HG03097 (cell line): ENCODE measurements at regions not wholly inside any gene's neighbourhood (a gene's known extent, or its start where the extent isn't known, plus 50 kb on each side); places are given as distances from the start of the nearest gene placed in this dataset.
"Not testable (repeated sequence)": the region's sequence is repeated elsewhere in the genome, so short reads cannot be mapped to it uniquely, and the experiment has no call there.

Experiments
- ATAC-seq: cut with Tn5 transposase; IDR thresholded peaks from one replicate; pipeline ENCODE4 v1.9.1; 2021; ENCODE audit not compliant: unreplicated experiment, low FRiP score

DNA sequence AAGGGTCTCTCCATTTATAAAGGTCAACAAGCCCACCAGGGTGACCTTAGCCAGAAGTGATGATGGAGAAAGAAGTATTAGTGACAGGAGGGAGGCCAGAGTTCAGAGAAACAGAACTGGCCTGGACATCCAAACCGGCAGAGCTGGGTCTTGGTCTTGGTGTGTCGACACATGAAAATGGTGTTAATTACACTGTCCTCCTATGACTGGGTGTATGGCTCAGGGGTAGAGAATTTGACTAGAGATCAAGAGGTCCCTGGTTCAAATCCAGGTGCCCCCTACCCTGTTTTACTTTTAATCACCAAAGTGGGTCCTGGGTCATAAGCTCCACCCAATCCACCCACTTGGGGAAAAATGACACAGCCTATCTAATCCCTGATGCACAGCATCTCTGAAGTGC lies 110.6 kb upstream of the ZNF746 start:
- ATAC-seq = no peak

DNA sequence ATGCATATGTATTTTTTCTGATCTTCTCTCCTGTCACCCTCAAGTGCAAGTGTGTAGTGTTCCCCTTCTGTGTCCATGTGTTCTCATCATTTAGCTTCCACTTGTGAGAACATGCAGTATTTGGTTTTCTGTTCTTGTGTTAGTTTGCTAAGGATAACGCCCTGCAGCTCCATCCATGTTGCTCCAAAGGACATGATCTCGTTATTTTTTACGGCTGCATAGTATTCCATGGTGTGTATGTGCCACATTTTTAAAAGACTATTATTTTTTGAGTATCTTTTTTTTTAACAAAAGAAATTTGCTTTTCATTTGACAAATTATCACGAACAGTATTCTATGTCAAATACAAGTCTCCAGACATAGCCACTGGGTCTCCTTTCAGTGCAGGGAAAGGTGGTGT lies 110.1 kb upstream of the ZNF746 start:
- ATAC-seq = no peak

DNA sequence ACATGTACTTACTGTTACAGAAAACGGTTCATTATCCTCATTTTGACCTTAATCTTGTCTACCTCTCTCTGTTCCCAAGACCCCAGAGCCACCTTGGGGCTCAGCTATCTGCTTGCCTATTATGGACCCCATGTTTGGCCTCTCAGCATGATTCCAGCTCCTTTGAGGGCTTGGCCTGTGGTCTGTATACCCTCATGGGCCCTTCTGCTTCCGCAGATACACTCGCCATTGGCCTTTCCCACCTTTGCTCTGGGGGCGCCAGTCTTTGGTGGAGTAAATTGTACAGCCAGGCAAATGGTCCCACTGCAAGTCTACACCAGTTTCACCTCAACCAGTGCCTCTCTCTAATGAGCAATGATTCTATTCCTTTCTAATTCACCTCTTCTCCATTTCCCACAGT lies 109.2 kb upstream of the ZNF746 start:
- ATAC-seq = no peak

DNA sequence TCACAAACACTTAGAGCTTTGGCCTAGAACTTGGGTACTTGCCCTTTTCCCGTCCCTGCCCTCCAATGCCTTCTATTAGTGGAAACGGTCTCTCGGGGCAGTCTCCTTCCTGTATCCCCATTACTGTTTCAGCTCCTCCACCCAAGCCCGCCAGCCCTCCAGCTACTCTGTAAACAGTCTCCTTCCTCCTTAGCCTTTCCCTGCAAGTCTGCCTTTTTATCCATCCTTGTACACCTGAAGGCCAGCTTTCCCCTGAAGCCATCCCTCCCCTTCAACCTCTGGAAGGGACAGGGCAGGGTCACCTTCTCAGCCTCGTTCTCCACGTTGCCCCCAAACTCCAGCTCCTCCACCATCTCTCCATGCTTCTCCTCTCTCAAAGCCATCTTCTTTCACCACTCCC lies 108.1 kb upstream of the ZNF746 start:
- ATAC-seq = no peak

DNA sequence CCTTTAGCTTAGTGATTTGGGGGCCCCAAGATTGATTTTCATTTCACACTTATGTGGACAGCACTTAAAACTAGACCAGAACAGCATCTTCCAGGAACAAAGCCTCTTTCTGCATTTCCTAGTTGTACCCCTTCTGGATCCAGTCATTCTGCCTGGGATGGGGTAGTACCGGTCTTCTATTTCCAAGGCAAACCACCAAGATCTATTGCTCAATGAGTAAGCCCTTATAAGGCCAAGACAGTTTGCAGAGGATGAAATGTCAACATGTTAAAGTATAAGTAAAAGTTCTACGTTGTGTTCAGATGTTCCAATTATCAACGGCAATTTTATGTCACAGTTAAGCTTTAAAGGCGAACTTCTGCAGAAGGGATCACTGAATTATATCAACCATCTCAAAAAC lies 106.9 kb upstream of the ZNF746 start:
- no peak for ATAC-seq

DNA sequence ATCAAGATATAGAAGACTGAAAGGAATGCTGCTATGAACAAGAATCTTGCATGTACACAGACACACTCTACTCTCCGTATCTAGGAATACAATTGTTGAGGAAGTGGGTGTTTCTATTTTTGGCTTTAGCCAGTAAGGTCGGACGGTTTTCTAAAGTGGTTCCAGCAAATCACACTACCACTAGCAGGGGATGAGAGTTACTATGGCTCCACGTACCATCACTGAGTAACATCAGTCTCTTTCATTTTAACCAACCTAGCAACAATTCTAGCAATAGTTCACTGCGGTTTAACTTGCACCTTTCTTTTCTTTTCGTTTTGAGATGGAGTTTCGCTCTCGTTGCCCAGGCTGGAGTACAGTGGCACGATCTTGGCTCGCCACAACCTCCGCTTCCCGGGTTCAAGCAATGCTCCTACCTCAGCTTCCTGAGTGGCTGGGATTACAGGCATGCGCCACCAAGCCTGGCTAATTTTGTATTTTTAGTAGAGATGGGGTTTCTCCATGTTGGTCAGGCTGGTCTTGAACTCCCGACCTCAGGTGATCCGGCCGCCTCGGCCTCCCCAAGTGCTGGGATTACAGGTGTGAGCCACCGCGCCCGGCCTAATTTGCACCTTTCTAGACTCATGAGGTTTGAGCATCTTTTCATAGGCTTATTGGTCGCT lies 103.2 kb upstream of the ZNF746 start:
- ATAC-seq = peak; percentile 91

DNA sequence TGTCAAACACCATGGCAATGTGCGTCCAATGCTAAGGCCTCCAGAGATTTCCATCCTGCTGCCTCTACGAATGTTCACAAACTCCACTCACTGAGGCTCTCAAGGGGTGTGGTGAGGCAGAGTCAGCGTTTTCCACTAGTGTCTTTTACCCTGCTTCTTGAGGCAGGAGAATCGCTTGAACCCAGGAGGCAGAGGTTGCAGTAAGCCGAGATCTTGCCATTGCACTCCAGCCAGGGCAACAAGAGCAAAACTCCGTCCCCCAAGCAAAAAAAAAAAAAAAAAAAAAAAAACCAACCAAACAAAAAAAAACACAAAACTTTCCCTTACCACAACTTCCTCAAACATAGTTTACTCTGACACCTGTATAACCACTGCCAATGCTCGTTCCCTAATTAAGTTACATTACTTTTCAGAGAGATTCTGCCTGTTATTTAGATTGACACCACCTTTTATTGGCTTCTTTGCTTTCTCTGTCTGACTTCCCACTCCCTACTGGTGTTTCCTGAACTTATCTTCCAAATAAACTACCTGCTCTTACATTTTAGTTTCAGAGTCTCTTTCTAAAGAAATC lies 102.1 kb upstream of the ZNF746 start:
- ATAC-seq = no peak

DNA sequence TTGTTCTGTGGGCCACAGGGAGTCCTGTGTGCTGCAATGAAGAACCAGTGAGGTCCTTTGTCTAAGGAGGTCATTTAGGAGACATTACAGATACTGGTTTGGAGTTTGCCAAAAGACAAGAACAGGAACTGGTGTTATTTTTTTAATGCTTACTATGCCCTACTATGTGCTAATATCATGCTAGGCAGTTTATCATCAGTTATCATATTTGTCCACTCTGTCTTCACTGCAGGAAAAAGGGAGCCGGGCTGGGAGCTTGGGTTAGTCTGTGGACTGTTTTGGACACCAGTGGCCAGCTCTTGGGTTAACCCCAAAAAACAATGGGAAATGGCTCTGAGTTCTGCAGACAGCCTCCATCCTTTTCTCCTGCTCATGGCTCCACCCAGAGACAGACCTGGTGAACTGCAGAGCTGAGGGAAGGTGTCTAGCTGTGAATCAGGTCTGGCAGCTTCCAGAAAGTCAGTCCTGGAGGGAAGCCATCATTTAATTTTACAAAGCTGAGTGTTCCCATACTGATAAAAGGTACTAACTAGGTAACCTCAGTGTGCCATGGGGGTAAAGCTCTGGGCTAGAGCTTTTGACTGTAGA lies 101.2 kb upstream of the ZNF746 start:
- no peak for ATAC-seq

DNA sequence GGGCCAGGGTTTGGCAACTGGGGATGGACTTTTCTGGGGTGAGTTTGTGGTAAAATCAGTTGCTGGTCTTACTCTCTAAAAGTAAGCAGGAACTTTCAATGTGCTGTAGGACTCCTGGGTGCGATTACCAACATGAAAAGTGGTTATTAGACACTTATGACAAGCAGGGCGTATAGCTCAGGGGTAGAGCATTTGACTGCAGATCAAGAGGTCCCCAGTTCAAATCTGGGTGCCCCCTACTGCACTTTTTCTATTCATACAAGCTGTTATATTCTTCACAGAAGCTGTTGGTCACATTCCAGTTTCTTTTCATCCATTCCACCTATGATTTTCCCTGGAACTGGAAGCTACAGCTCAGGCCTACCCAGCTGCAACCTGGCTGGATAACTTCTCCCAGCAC lies 100.2 kb upstream of the ZNF746 start:
- ATAC-seq = not testable (repeated sequence)

DNA sequence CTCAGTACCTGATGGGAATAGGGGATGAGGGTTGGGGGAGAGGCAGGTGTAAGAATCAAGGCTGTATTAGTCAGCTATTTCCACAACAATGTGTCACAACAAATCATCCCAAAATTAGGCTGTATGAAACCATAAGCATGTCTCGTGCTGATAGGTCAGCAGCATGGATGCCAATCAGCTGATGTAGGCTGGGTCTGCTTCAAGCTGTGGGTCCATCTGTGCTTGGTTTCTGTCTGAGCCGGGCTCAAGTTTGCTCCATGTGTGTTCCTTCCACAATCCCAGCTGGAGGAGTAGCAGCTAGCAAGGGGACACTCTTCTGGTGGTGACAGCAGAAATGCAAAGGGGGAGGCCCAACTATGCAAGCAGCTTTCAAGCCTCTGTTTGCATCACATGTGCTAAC lies 97.9 kb upstream of the ZNF746 start:
- no peak for ATAC-seq

DNA sequence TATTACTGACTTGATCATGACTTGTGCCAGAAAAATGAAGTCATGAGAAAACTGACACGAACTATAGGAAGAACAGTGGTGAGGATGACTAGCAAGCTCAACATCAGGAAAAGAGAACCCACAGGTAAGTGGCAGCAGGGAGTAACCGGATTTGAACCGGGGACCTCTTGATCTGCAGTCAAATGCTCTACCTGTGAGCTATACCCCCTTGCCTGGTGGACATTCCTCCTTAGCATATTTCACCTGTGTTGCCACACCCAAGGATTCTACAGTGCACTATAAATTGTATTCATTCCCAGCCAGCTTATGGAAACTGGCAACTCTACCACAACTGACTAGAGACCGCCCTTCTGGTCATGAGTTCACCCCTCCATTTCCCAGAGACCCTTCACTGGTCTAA lies 97.5 kb upstream of the ZNF746 start:
- ATAC-seq = no peak

DNA sequence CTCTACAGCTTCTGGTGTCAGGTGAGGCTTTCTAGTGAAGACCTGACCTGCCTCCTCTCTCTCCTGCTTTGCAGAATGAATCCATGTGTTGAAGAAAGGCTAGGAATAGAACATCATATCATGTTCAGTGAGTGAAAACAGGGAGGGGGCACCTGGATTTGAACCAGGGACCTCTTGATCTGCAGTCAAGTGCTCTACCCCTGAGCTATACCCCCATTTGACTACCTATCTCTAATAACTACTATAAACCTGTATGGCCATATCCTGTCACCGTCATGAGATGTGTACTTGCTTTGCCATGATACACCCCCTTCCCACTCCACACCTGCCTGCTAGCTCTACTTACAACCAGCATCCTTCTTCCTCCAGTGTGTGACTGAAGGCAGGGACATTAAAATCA lies 91.3 kb upstream of the ZNF746 start:
- ATAC-seq = no peak

DNA sequence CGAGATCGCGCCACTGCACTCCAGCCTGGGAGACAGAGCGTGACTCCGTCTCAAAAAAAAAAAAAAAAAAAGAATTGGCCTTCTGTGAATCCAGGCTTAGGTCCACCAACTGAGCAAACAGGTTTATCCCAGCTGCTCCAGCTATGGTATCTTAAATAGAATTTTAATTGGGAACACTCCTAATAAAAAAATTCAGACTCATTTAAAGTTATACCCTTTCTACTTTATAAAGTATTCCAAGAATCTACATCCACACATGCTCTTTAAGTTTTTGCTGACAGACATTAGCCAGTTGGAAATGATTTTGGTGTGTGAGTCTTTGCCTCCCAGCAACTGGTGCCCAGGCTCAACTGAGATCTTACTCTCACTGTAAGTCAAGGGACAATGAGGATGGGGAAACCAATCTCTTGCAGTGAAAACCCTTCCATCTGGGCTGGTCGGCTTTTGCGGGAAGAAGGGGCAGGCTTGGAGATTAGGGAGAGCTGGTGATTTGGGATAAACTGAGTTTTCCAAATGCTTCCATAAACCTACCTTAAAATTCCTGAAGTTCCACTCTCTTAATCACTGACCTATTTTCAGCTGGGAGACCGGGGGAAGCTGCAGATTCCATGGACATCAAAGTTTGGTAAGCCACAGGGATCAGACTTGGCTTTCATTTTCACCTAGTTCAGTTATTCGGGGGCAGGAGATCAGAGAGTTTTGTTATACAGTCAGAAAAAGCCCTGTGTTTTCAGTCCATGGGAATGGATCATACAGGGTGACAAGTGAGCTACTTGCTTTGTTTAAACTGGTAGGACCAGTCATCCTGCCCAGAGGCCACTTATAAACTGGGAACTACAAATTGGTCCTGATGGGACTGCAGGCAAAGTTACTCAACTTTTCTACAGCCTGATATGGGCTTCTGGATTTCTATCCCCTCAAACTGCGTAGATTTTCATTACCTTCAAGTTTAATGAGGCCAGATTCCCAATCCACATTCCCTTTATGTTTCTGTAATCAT lies 89.3 kb upstream of the ZNF746 start:
- ATAC-seq = no peak

DNA sequence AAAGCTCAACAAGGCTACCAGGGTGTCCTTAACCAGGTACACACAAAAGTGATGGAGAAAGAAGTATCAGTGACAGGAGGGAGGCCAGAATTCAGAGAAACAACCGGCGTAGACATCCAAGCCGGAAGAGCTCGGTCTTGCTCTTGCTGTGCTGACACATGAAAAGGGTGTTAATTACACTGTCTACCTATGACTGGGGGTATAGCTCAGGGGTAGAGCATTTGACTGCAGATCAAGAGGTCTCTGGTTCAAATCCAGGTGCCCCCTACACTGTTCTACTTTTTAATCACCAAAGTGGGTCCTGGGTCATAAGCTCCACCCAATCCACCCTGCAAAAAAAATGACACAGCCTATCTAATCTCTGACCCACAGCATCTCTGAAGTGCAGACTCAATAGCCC lies 86.9 kb upstream of the ZNF746 start:
- no peak for ATAC-seq

DNA sequence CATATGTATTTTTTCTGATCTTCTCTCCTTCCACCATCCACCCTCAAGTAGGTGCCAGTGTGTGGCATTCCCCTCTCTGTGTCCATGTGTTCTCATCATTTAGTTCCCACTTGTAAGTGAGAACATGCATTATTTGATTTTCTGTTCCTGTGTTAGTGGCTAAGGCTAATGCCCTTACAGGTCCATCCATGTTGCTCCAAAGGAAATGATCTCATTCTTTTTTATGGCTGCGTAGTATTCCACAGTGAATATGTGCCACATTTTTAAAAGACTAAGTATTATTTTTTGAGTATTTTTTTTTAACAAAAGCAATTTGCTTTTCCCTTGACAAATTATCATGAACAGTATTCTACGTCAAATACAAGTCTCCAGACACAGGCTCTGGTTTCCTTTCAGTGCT lies 86.4 kb upstream of the ZNF746 start:
- no peak for ATAC-seq

DNA sequence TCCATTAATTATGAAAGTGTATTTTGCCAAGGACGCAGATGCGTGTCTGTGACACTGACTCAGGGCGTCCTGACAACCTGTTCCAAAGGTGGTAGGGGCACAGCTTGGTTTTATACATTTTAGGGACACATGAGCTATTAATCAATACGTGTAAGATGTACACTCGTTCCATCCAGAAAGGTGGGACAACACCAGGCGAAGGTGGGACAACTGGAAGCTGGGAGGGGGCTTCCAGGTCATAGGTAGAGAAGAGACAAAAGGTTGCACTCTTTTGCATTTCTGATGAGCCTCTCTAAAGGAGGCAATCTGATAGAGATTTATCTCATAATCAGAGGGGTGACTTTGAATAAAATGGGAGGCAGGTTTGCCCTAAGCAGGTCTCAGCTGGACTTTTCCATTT lies 82.7 kb upstream of the ZNF746 start:
- no peak for ATAC-seq

DNA sequence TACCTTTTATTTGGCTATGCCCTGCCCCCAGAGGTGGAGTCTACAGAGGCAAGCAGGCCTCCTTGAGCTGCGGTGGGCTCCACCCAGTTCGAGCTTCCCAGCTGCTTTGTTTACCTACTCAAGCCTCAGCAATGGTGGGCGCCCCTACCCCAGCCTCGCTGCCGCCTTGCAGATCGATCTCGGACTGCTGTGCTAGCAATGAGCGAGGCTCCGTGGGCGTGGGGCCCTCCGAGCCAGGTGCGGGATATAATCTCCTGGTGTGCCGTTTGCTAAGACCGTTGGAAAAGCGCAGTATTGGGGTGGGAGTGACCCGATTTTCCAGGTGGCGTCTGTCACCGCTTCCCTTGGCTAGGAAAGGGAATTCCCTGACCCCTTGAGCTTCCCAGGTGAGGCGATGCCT lies 81.8 kb upstream of the ZNF746 start:
- not testable (repeated sequence) for ATAC-seq

DNA sequence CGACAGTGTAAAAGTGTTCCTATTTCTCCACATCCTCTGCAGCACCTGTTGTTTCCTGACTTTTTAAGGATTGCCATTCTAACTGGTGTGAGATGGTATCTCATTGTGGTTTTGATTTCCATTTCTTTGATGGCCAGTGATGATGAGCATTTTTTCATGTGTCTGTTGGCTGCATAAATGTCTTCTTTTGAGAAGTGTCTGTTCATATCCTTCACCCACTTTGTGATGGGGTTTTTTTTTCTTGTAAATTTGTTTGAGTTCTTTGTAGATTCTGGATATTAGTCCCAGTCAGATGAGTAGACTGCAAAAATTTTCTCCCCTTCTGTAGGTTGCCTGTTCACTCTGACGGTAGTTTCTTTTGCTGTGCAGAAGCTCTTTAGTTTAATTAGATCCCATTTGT lies 76.8 kb upstream of the ZNF746 start:
- not testable (repeated sequence) for ATAC-seq

DNA sequence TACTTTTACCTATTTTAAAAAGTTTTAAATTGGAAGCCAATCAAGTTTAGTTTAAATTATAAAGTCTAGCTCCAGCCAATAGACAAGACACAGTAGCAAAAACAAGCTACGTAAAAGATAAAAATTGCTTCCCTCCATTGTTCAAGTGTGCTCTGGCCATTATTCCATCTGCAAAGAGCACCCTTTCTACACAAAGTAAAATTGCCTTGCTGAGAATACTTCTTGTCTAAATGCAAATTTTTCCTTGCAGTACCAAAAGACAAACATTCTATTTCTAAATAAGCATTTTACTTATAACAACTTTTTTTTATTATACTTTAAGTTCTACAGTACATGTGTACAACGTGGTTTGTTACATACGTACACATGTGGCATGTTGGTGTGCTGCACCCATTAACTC lies 75.9 kb upstream of the ZNF746 start:
- ATAC-seq = no peak

DNA sequence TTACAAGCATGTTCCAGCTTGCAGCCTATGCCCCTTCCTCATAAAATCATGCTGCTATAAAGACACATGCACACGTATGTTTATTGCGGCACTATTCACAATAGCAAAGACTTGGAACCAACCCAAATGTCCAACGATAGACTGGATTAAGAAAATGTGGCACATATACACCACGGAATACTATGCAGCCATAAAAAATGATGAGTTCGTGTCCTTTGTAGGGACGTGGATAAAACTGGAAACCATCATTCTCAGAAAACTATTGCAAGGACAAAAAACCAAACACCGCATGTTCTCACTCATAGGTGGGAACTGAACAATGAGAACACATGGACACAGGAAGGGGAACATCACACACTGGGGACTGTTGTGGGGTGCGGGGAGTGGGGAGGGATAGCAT lies 75.3 kb upstream of the ZNF746 start:
- not testable (repeated sequence) for ATAC-seq

DNA sequence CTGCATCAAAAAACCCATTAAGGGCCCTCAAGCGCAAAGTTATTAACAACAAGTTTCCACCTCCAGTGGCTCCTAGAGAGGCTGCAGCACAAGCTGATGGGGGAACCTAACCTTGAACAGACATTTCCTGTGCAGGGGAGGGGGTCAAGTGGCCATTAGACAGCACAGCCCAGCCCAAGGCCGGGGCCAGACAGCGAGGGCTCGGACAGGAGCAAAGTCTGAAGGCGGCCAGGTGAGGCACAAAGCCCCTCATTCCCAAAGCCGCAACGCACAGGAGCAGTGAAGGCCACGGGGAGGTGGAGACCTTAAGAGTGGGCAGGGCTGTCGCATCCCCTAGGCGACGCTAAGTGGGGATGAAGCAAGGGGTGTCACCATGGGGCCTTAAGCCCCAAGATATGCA lies 73.2 kb upstream of the ZNF746 start:
- ATAC-seq = no peak
